ENCODE measurements at regions not wholly inside any gene's neighbourhood (a gene's known extent, or its start where the extent isn't known, plus 50 kb on each side); places are given as distances from the start of the nearest gene placed in this dataset.

- Histone ChIP-seq H3K4me2 (ENCODE audit: low read depth, low read length, poor library complexity, severe bottlenecking) (no peak overlapping the region), H3K9ac (ENCODE audit: low read depth, low read length, poor library complexity, severe bottlenecking) (no peak overlapping the region), H3K36me3 (ENCODE audit: insufficient read depth, low read length) (no peaks in the 10 kb centered on the region), H4K20me1 (ENCODE audit: insufficient read depth, low read length, poor library complexity, severe bottlenecking) (no peaks in the 10 kb centered on the region), H2AFZ (ENCODE audit: low read length) (no peak overlapping the region), H3K9me2 (replicated peaks; ENCODE audit: low read depth, low read length) (no peaks in the 10 kb centered on the region), H3K4me1 (ENCODE audit: insufficient read depth, low read length, poor library complexity, severe bottlenecking) (no peaks in the 10 kb centered on the region), H3K79me2 (ENCODE audit: insufficient read depth, low read length) (no peaks in the 10 kb centered on the region), H3F3A (ENCODE audit: low read depth) (no peaks in the 10 kb centered on the region), H3K27me3 (ENCODE audit: insufficient read depth, low read length, poor library complexity, severe bottlenecking) (no peaks in the 10 kb centered on the region), H3K9me3 (ENCODE audit: insufficient read depth, low read depth, low read length) (no peaks in the 10 kb centered on the region; the same call in 1 of the 2 replicates), H3K4me3 (ENCODE audit: low read length, poor library complexity, severe bottlenecking) (no peak overlapping the region)
- no peak for TF ChIP-seq EZH2phosphoT487 (IDR thresholded peaks at IDR 0.05; ENCODE audit: borderline replicate concordance)
Observed at GRCh38 chr12:115660211-115660805, 617.2 kb downstream of the MED13L start.

GRCh38 chr12:115659422-115659821, 618.1 kb downstream of the MED13L start:
- no peak overlapping the region for H3K4me3 ChIP-seq (ENCODE audit: low read length, poor library complexity, severe bottlenecking)
- TF ChIP-seq EZH2phosphoT487 (IDR thresholded peaks at IDR 0.05; ENCODE audit: borderline replicate concordance) (no peak), CTCF (conservative IDR thresholded peaks at IDR 0.05; ENCODE audit: low read length) (no peak)
- no peaks in the 10 kb centered on the region for H4K20me1 ChIP-seq (ENCODE audit: insufficient read depth, low read length, poor library complexity, severe bottlenecking)
- H3F3A ChIP-seq (ENCODE audit: low read depth) = no peaks in the 10 kb centered on the region
- H3K9ac ChIP-seq (ENCODE audit: low read depth, low read length, poor library complexity, severe bottlenecking) = no peak overlapping the region
- H3K27me3 ChIP-seq (ENCODE audit: insufficient read depth, low read length, poor library complexity, severe bottlenecking) = no peaks in the 10 kb centered on the region
- H3K9me3 ChIP-seq (ENCODE audit: insufficient read depth, low read depth, low read length) = no peaks in the 10 kb centered on the region; the same call in 1 of the 2 replicates
- no peaks in the 10 kb centered on the region for H3K4me1 ChIP-seq (ENCODE audit: insufficient read depth, low read length, poor library complexity, severe bottlenecking)
- H3K79me2 ChIP-seq (ENCODE audit: insufficient read depth, low read length) = no peaks in the 10 kb centered on the region
- H3K9me2 ChIP-seq (replicated peaks; ENCODE audit: low read depth, low read length) = no peaks in the 10 kb centered on the region
- no peak overlapping the region for H2AFZ ChIP-seq (ENCODE audit: low read length)
- no peaks in the 10 kb centered on the region for H3K36me3 ChIP-seq (ENCODE audit: insufficient read depth, low read length)
- no peak overlapping the region for H3K4me2 ChIP-seq (ENCODE audit: low read depth, low read length, poor library complexity, severe bottlenecking)

GRCh38 chr12:115657081-115658013, 620.1 kb downstream of the MED13L start:
- H3K79me2 ChIP-seq (ENCODE audit: insufficient read depth, low read length) = no peaks in the 10 kb centered on the region
- no peaks in the 10 kb centered on the region for H3F3A ChIP-seq (ENCODE audit: low read depth)
- H3K9me3 ChIP-seq (ENCODE audit: insufficient read depth, low read depth, low read length) = no peaks in the 10 kb centered on the region; the same call in 1 of the 2 replicates
- no peaks in the 10 kb centered on the region for H3K36me3 ChIP-seq (ENCODE audit: insufficient read depth, low read length)
- TF ChIP-seq EZH2phosphoT487 (IDR thresholded peaks at IDR 0.05; ENCODE audit: borderline replicate concordance) = no peak
- TF ChIP-seq CTCF (conservative IDR thresholded peaks at IDR 0.05; ENCODE audit: low read length) = no peak
- H2AFZ ChIP-seq (ENCODE audit: low read length) = no peak overlapping the region
- H3K4me1 ChIP-seq (ENCODE audit: insufficient read depth, low read length, poor library complexity, severe bottlenecking) = no peaks in the 10 kb centered on the region
- H3K4me2 ChIP-seq (ENCODE audit: low read depth, low read length, poor library complexity, severe bottlenecking) = no peak overlapping the region
- no peaks in the 10 kb centered on the region for H4K20me1 ChIP-seq (ENCODE audit: insufficient read depth, low read length, poor library complexity, severe bottlenecking)
- no peak overlapping the region for H3K9ac ChIP-seq (ENCODE audit: low read depth, low read length, poor library complexity, severe bottlenecking)
- no peak overlapping the region for H3K4me3 ChIP-seq (ENCODE audit: low read length, poor library complexity, severe bottlenecking)
- no peaks in the 10 kb centered on the region for H3K27me3 ChIP-seq (ENCODE audit: insufficient read depth, low read length, poor library complexity, severe bottlenecking)
- H3K9me2 ChIP-seq (replicated peaks; ENCODE audit: low read depth, low read length) = no peaks in the 10 kb centered on the region

Data from Loucy (cell line).